ENCODE measurements at regions not wholly inside any gene's neighbourhood (a gene's known extent, or its start where the extent isn't known, plus 50 kb on each side); places are given as distances from the start of the nearest gene placed in this dataset.

GRCh38 chr11:121958971-121959325, 157.1 kb downstream of the BLID start:
- H3K36me3 ChIP-seq, result no peaks in the 10 kb centered on the region
- TF ChIP-seq EP300 (IDR thresholded peaks at IDR 0.05) (no peak), POLR2AphosphoS5 (IDR thresholded peaks at IDR 0.05) (no peak), POLR2A (IDR thresholded peaks at IDR 0.05) (no peak)
- TF ChIP-seq, protein P1, sequence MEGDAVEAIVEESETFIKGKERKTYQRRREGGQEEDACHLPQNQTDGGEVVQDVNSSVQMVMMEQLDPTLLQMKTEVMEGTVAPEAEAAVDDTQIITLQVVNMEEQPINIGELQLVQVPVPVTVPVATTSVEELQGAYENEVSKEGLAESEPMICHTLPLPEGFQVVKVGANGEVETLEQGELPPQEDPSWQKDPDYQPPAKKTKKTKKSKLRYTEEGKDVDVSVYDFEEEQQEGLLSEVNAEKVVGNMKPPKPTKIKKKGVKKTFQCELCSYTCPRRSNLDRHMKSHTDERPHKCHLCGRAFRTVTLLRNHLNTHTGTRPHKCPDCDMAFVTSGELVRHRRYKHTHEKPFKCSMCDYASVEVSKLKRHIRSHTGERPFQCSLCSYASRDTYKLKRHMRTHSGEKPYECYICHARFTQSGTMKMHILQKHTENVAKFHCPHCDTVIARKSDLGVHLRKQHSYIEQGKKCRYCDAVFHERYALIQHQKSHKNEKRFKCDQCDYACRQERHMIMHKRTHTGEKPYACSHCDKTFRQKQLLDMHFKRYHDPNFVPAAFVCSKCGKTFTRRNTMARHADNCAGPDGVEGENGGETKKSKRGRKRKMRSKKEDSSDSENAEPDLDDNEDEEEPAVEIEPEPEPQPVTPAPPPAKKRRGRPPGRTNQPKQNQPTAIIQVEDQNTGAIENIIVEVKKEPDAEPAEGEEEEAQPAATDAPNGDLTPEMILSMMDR (IDR thresholded peaks at IDR 0.05), result no peak
- H3K27ac ChIP-seq, result no peak overlapping the region
- H3K4me1 ChIP-seq, result peaks cover 0 to 5% (median 0%) of the 10 kb centered on the region in 4 donors
- 59 to 69% (median 65%) methylated on average over 5 of the region's 5 CpGs for WGBS, 5 donors
- intact Hi-C loops (cut with DNase I; ENCODE audit: low total_unique reads), result no loop called here
- DNase-seq, result no peak
- no peaks in the 10 kb centered on the region for H3K27me3 ChIP-seq
- no peaks in the 10 kb centered on the region for H3K9me3 ChIP-seq
- no peak overlapping the region for H3K4me3 ChIP-seq

- DNase-seq, result no peak
- Histone ChIP-seq H3K9me3 (no peaks in the 10 kb centered on the region), H3K36me3 (no peaks in the 10 kb centered on the region), H3K4me3 (no peak overlapping the region), H3K27ac (no peak overlapping the region), H3K4me1 (peaks cover 0 to 5% (median 0%) of the 10 kb centered on the region in 4 donors), H3K27me3 (no peaks in the 10 kb centered on the region)
- 74 to 88% (median 84%) methylated on average over 3 of the region's 3 CpGs for WGBS, 5 donors
- TF ChIP-seq, protein P1 (IDR thresholded peaks at IDR 0.05), result no peak
- TF ChIP-seq POLR2A (IDR thresholded peaks at IDR 0.05) (no peak), POLR2AphosphoS5 (IDR thresholded peaks at IDR 0.05) (no peak), EP300 (IDR thresholded peaks at IDR 0.05) (no peak)
- intact Hi-C loops (cut with DNase I; ENCODE audit: low total_unique reads), result no loop called here
Measured at GRCh38 chr11:121958323-121958970, 157.6 kb downstream of the BLID start.

DNA sequence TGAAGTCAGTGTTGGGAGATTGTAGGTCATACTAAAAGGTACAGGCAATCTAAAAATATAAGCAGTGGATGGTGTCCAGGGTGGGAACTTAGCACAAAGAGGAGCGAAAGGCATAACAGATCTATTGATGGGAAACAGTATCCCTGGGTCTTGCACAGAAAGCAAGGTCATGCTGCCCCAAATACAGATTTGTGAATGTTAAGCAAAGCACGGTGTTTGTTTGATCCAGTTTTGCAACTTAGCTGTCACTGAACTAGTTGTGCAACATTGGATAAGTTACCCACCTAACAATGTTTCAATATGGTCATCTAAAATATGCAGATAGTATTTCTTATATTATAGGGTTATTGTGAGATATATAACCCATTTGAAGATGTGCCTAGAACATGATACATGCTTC, 162.9 kb downstream of the BLID start:
- Histone ChIP-seq H3K27ac (no peak overlapping the region), H3K4me1 (no peaks in the 10 kb centered on the region), H3K4me3 (no peak overlapping the region), H3K36me3 (no peaks in the 10 kb centered on the region), H3K9me3 (no peaks in the 10 kb centered on the region), H3K27me3 (no peaks in the 10 kb centered on the region)
- DNase-seq, result no peak
- intact Hi-C loops (cut with DNase I; ENCODE audit: low total_unique reads), result no loop called here
- TF ChIP-seq EP300 (IDR thresholded peaks at IDR 0.05) (no peak), POLR2A (IDR thresholded peaks at IDR 0.05) (no peak), POLR2AphosphoS5 (IDR thresholded peaks at IDR 0.05) (no peak)
- TF ChIP-seq, protein P1 (IDR thresholded peaks at IDR 0.05), result no peak
- 77 to 86% (median 82%) methylated on average over 2 of the region's 2 CpGs for WGBS, 5 donors

DNA sequence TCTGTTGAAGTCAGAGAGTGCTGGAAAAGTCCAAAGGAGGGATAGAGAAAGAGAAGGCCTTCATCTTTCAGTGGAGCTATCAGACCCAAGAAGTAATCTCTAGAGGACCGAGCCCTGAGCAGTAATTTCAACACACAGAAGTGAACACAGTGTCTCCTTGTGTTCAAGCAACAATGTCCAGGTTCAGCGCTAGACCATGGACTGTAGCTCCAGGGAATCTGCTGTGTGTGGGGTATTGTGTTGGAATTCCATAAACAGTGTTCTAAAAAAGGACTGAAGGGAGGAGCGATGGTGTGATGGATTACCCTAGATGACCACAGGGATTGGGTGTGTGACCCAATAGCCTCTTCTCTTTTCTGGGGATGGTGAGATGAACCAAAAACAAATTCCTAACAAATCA, 165.9 kb downstream of the BLID start:
- H3K36me3 ChIP-seq, result no peaks in the 10 kb centered on the region
- H3K4me1 ChIP-seq, result no peaks in the 10 kb centered on the region
- H3K27ac ChIP-seq, result no peak overlapping the region
- WGBS, 5 donors, result 83 to 94% (median 87%) methylated on average over 3 of the region's 3 CpGs
- DNase-seq, result no peak
- TF ChIP-seq EP300 (IDR thresholded peaks at IDR 0.05), result no peak
- TF ChIP-seq POLR2A (IDR thresholded peaks at IDR 0.05), result no peak
- TF ChIP-seq, protein P1 (IDR thresholded peaks at IDR 0.05), result no peak
- no peak for TF ChIP-seq POLR2AphosphoS5 (IDR thresholded peaks at IDR 0.05)
- no peaks in the 10 kb centered on the region for H3K27me3 ChIP-seq
- H3K9me3 ChIP-seq, result peaks cover 0 to 8% (median 0%) of the 10 kb centered on the region in 4 donors
- H3K4me3 ChIP-seq, result no peak overlapping the region
- intact Hi-C loops (cut with DNase I; ENCODE audit: low total_unique reads), result no loop called here
